ENCODE measurements at regions not wholly inside any gene's neighbourhood (a gene's known extent, or its start where the extent isn't known, plus 50 kb on each side); places are given as distances from the start of the nearest gene placed in this dataset.

GRCh38 chr1:17881761-17882160, 126.6 kb downstream of the ACTL8 start:
- TF ChIP-seq CTCF (tag by site-specific recombination; IDR thresholded peaks at IDR 0.05) (no peak), PRDM6 (tag by site-specific recombination; IDR thresholded peaks at IDR 0.05) (no peak), ZNF394 (tag by site-specific recombination; IDR thresholded peaks at IDR 0.05; ENCODE audit: borderline replicate concordance) (no peak), SP3 (tag by site-specific recombination; IDR thresholded peaks at IDR 0.05) (no peak), ZNF146 (tag by site-specific recombination; IDR thresholded peaks at IDR 0.05) (no peak), ZNF501 (tag by site-specific recombination; IDR thresholded peaks at IDR 0.05) (no peak)
